Retinal pigment epithelial cell (primary cell): ENCODE measurements at regions not wholly inside any gene's neighbourhood (a gene's known extent, or its start where the extent isn't known, plus 50 kb on each side); places are given as distances from the start of the nearest gene placed in this dataset.

Experiments used
- DNase-seq: peaks from one replicate; pipeline ENCODE4 v3.0.0-alpha.2; 2010; ENCODE audit warnings: low read depth
- H3K4me3 ChIP-seq: 2 replicates; pipeline ENCODE4 v1.5.1; 2011; ENCODE audit warnings: mild to moderate bottlenecking, low read length, control low read depth, moderate library complexity
- TF ChIP-seq, protein P1 (sequence below): conservative IDR thresholded peaks from 2 replicates; pipeline ENCODE4 v1.5.1; 2011; ENCODE audit warnings: low read depth, low read length, control low read depth, inconsistent platforms

DNA sequence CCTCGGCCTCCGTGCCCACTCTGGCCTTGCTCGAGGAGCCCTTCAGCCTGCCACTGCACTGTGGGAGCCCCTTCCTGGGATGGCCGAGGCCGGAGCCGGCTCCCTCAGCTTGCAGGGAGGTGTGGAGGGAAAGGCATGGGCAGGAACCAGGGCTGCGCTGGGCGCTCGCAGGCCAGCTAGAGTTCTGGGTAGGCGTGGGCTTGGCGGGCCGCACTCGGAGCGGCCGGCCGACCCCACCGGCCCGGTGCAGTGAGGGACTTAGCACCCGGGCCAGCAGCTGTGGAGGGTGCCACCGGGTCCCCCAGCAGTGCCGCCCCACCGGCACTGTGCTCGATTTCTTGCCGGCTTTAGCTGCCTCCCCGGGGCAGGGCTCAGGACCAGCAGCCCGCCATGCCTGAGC is 101.0 kb upstream of the IRX5 start:
- no peak overlapping the region for H3K4me3 ChIP-seq
- no peak for DNase-seq
- TF ChIP-seq, protein P1, sequence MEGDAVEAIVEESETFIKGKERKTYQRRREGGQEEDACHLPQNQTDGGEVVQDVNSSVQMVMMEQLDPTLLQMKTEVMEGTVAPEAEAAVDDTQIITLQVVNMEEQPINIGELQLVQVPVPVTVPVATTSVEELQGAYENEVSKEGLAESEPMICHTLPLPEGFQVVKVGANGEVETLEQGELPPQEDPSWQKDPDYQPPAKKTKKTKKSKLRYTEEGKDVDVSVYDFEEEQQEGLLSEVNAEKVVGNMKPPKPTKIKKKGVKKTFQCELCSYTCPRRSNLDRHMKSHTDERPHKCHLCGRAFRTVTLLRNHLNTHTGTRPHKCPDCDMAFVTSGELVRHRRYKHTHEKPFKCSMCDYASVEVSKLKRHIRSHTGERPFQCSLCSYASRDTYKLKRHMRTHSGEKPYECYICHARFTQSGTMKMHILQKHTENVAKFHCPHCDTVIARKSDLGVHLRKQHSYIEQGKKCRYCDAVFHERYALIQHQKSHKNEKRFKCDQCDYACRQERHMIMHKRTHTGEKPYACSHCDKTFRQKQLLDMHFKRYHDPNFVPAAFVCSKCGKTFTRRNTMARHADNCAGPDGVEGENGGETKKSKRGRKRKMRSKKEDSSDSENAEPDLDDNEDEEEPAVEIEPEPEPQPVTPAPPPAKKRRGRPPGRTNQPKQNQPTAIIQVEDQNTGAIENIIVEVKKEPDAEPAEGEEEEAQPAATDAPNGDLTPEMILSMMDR, result no peak

DNA sequence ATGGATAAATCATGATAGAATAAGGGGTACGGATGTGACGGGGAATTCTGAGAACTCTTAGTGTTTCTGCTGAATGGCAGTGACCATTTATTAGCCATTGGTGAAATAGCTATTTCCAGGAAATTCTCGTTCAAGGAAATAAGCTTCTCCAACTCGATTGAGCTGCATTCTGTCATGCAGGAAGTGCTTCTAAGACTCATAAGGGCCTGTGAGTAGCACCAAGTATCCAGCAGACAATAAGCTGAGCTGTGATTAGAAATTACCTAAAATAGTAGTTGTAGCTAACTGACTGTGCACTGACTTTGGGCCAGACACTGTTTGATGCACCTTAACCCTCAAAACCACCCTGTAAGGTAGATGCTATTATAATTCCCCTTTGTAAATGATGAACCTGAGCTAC is 107.8 kb upstream of the IRX5 start:
- no peak for DNase-seq
- TF ChIP-seq, protein P1, result no peak
- no peak overlapping the region for H3K4me3 ChIP-seq

DNA sequence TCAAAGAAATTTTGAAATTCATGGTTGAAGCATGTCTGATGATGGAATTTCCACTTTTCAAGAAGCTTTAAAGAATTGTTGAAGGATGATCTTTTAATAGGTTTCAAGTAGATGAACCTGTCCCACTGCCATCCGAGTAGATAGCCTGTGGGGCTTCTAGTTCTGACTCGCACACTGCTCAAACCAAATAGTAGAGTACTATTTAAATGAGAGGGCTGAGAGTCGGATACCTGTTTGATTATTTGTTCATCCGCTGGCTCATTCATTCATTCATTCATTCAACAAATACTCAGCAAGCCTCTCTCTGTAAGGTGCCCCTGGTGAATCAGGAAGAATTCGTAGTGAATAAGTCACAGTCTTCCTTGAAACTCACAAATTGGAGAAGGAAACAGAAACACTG is 108.2 kb upstream of the IRX5 start:
- H3K4me3 ChIP-seq, result no peak overlapping the region
- DNase-seq, result no peak
- TF ChIP-seq, protein P1, result no peak

DNA sequence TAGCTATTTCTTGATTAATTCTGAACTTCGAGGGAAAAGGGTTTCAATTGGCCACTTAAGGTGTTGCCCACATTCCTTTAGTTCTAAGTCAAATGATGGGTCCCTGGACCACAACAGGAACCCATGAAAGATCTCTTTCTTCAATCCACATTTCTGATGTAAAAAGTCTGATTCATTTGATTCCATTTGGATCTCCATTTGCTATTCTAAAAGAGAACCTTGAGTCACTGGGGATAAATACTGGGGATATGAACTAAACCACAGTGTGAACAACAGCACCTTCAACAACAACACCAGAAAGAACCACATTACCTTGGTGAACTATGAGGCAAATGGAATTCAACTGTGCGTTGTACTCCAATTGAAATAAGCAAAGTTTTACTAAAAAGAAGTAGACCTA is 108.9 kb upstream of the IRX5 start:
- TF ChIP-seq, protein P1, result no peak
- no peak for DNase-seq
- H3K4me3 ChIP-seq, result no peak overlapping the region

DNA sequence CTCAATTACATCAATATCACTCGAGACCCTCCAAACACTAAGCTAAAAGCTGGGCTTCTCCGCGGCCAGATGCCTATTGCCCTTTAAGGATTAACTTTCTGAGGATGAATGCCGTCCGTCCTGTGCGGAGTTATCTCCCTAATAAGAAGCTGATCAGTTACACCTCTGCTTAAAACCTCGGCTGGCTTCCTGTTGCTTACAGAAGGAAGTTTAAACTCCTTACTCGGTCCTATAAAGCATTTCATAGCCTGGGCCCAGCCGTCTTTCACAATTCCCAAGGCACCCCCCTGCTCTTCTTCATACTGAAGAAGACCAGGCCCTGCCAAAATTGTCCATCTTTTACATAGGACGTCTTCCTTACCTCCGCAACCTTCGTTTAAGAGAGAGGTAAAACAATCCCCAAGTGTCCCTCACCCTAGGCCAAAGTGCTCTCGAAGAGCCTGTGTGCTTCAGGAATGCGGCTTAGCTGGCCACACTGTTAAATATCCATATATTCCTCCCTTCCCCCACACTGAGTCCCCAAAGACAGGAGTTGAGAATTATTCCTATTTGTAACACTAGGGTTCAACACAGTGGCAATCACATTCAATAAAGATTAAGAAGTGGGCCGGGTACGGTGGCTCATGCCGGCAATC is 112.6 kb upstream of the IRX5 start:
- DNase-seq, result no peak
- TF ChIP-seq, protein P1, result no peak
- no peak overlapping the region for H3K4me3 ChIP-seq

DNA sequence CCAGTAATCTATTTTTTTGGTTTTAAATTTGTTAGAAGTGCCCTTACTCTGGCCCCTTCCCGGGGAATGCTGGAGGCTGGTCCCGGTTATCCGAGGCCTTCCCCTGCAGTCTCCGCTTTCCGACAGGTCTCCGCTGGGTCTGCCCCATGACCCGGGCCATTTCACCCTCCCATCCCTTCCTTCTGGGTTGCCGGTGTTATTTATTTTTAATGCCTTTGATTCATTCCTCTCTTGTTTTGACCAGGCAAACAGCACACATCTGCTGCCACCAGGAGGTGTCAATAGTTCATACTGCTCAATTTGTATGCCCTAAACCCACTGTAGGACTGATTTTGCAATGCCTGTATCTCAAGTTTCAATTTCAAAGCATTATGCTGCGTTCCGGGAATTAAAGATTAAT is 113.2 kb upstream of the IRX5 start:
- H3K4me3 ChIP-seq, result no peak overlapping the region
- TF ChIP-seq, protein P1, result peak; percentile 21
- DNase-seq, result no peak

DNA sequence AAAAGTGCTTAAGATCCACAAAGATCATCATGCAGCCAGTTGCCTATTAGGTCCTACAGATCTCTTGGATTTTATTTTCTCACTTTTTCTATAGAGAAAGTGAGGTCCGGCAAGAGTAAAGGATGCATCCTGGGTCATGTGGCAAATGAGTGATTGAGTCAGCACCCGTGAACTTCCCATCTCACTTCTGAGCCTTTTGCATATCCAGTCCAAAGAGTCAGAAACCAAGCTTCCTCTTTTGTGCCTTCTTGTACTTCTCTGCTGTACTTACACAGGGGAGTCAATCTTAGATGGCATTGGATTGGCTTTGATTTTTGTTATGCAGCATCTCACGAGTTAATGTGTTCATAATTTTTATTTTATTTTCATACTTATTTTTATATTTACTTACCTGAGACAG is 114.2 kb upstream of the IRX5 start:
- DNase-seq, result no peak
- H3K4me3 ChIP-seq, result no peak overlapping the region
- TF ChIP-seq, protein P1, result no peak
